GM12865 (cell line): ENCODE measurements at regions not wholly inside any gene's neighbourhood (a gene's known extent, or its start where the extent isn't known, plus 50 kb on each side); places are given as distances from the start of the nearest gene placed in this dataset.

Experiments used
- DNase-seq: peaks from one replicate; pipeline ENCODE4 v3.0.0; 2010; ENCODE audit warnings: low read depth
- H3K4me3 ChIP-seq: 2 replicates; pipeline ENCODE4 v1.5.1; 2011; ENCODE audit warnings: mild to moderate bottlenecking, low read depth, low read length, control low read depth
- TF ChIP-seq, protein P1 (sequence below): IDR thresholded peaks from 2 replicates; pipeline ENCODE4 v1.5.1; 2011; ENCODE audit warnings: low read length, control low read depth, low read depth, inconsistent platforms; ENCODE audit not compliant: insufficient read depth; ENCODE audit errors: missing control alignments

DNA sequence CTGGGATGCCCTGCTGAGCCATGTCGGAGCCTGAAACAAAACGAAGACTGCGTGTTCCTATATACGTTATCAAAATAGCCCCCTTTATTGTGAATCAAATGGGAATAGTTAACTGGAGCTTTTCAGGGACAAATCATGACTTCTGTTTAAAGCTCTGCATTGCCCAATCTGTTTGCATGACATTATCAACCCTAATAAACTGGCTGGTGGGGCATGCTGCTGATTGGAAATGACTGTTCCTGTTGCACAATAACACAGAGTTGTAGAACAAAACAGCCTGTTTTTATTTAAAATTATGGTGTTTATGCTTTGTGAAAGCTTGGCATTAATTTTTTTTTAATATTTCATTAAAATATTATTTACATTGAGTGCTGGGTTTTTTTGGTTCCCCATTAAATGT lies 215.5 kb downstream of the TMEM167A start:
- H3K4me3 ChIP-seq: no peak overlapping the region
- DNase-seq: no peak
- TF ChIP-seq, protein P1, sequence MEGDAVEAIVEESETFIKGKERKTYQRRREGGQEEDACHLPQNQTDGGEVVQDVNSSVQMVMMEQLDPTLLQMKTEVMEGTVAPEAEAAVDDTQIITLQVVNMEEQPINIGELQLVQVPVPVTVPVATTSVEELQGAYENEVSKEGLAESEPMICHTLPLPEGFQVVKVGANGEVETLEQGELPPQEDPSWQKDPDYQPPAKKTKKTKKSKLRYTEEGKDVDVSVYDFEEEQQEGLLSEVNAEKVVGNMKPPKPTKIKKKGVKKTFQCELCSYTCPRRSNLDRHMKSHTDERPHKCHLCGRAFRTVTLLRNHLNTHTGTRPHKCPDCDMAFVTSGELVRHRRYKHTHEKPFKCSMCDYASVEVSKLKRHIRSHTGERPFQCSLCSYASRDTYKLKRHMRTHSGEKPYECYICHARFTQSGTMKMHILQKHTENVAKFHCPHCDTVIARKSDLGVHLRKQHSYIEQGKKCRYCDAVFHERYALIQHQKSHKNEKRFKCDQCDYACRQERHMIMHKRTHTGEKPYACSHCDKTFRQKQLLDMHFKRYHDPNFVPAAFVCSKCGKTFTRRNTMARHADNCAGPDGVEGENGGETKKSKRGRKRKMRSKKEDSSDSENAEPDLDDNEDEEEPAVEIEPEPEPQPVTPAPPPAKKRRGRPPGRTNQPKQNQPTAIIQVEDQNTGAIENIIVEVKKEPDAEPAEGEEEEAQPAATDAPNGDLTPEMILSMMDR: no peak

DNA sequence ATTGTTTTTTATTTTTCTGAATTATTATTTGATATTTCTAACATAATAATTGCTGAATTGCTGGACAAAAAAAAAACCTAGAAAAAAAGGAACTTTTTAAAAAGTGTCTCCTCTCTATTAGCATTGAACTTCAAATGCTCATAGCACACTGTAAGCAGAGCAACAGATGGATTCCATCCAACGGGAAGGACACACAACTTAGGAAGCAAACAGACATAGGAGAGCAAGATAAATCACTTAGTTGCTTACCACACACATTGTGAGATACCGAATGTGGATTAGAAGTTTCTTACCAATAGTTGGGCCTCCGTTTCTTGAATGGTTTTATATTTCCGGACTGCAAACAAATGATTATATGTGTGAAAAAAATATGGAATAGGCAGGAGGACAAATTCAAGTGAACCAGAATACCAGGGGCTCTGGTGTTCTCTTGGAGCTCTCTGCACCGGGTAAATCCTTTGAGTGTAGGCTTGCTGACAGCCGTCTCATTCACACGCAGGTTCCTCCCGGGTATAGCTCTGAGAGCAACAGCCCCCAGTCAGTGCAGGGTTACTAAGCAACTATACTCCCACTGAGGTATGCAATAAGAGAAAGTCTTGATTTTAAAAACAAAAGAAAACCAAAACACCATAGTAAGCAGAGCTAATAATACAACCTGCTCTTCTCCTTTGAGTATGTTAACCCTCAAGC lies 217.6 kb downstream of the TMEM167A start:
- no peak for DNase-seq
- TF ChIP-seq, protein P1: no peak
- H3K4me3 ChIP-seq: no peak overlapping the region

DNA sequence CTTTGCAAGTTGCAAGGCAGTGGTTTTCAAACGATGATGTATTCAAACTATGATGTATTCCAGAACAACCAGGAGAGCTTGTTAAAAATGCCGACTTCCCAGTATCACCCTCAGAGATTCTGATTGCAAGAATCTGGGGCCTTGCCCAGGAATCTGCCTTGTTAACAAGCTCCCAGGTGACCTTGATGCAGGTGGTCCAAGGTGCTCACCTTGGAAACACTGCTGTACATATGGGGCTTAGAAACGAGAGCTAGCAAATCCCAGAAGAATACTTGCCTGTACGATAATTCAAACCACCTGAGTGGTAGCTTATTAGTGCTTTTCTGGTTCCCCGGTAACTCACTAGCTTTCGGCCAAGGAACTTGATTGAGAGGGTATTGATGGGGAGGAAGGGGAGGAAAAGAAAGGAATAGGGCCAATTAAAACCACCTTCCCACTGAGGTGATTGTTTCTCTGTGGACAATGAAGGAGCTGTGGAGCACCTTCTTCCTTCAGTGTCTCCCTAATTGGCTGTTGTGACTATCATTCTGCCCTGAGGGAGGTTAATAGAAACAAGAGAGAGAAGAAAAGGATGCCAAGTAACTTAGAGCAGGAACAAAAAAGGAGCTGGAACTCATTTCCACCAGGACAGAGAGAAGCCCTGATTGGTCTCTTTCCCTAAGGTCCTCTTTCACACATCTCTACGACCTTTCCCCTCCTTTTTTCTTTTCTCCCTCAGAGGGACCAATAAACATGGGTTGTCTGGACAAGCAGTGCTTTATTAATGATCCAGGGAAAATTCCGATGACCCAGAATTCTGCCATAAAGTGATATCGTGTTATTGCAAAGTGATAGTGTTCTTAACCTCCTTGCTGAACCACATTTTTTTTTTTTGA lies 218.8 kb downstream of the TMEM167A start:
- DNase-seq: no peak
- TF ChIP-seq, protein P1: no peak
- no peak overlapping the region for H3K4me3 ChIP-seq

DNA sequence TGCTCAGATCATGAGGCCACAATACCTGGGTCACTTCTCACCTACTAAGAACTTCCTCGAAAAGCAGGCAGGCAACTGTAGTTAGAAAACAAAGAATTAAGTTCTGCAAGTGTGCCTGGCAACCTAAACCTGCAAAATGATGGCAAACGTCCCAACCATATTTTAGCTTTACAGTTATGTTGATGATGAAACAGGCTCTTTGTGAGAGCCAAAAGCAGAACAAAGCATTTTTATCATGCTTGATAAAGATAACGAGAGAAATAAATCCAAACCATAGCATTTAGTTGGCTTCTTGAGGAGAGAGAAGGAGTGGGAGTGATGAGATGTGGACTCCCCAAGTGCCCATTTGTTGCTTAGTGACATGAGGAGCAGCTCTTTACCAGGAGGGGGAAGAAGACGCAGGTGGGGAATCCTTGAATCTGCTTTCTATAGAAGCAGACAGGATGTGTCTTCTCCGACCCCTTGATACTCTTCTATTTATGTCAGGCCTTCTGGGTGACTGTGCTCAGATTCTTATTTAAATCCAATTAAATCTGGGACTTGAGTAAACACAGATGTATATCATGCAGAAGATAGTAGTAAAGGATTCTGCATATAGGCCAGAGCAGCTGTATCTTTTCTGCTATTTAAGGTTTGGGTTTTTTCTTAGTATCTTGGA lies 221.2 kb downstream of the TMEM167A start:
- DNase-seq: no peak
- TF ChIP-seq, protein P1: no peak

DNA sequence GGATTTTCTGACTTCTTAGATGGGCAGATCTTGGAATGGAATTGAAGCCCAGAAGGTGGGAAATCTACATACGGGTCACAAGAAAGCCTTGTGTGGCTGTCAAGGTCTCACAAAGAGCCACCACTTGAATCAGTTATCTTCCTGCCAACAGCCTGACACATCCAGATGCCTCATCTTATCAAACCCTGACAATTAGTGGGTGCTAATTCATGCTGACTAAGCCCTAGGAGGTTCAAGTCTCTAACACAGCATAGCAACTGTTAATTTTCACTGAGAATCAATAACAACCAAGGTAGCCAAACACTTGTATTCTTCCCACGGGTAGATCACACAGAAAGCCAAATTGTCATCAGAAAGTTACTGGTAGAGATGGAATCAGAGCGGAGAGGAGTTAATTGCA lies 222.2 kb downstream of the TMEM167A start:
- TF ChIP-seq, protein P1: no peak
- no peak for DNase-seq
- no peak overlapping the region for H3K4me3 ChIP-seq

More for the DNA sequence above, 221.2 kb downstream of the TMEM167A start:
- no peak overlapping the region for H3K4me3 ChIP-seq

DNA sequence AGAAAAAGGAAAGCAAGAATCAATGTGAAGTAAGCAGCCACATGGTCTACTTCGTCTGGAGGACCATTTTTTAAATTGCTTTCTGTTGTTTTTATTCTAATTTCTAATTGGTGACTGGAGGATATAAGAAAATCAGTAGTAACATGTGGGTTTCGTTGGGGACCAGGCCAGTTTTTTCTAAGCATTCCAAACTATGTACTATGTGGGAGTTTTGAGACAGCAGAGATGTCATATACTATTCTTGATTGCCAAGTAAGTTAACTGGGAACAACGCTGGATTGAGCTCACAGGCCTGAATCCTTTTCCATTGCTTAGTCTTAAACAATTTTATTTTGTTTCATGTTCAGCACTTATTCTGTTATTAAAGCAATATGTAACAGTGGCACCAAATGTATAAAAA lies 225.7 kb downstream of the TMEM167A start:
- no peak for DNase-seq
- TF ChIP-seq, protein P1: no peak
- H3K4me3 ChIP-seq: no peak overlapping the region
